Peyer's patch (tissue), 4 donors: ENCODE measurements at regions not wholly inside any gene's neighbourhood (a gene's known extent, or its start where the extent isn't known, plus 50 kb on each side); places are given as distances from the start of the nearest gene placed in this dataset.

ENCODE experiments used
- CTCF ChIP-seq, 6 experiments: fragments of 450-650 bp in 4 of 6; fragments of 200-600 bp in 2 of 6; sonication (generic) in 1 of 6; IDR thresholded peaks; one replicate each; pipeline ENCODE4 v1.5.1; 2017 to 2019; ENCODE audit warnings: antibody characterized with exemption in 6 of 6, mild to moderate bottlenecking in 3 of 6, moderate library complexity in 1 of 6
- POLR2A ChIP-seq, 2 donors: fragments of 450-650 bp; IDR thresholded peaks; one replicate each; pipeline ENCODE4 v1.5.1; 2017; ENCODE audit warnings: antibody characterized with exemption in 2 of 2, mild to moderate bottlenecking in 2 of 2, moderate library complexity in 2 of 2

GRCh38 chr11:112728288-112728687 lies 232.9 kb upstream of the NCAM1 start:
- TF ChIP-seq CTCF (IDR thresholded peaks at IDR 0.05) (no peak), POLR2A (IDR thresholded peaks at IDR 0.05) (no peak)
